SU-DHL-6 (cell line): ENCODE measurements at regions not wholly inside any gene's neighbourhood (a gene's known extent, or its start where the extent isn't known, plus 50 kb on each side); places are given as distances from the start of the nearest gene placed in this dataset.

Source experiments
- H2AFZ ChIP-seq: fragments of 200-600 bp; sonication (generic); 2 replicates; pipeline ENCODE4 v1.6.1; 2014; ENCODE audit warnings: low read depth, mild to moderate bottlenecking, moderate library complexity, mixed read lengths, antibody characterized with exemption, low read length; ENCODE audit not compliant: severe bottlenecking
- H3F3A ChIP-seq: fragments of 200-600 bp; shearing (Covaris generic); 2 replicates; pipeline ENCODE4 v1.6.0; 2016; ENCODE audit warnings: antibody characterized with exemption, mild to moderate bottlenecking; ENCODE audit not compliant: insufficient read depth
- H3K27ac ChIP-seq: fragments of 200-600 bp; sonication (generic); 2 replicates; pipeline ENCODE4 v1.5.1; 2016; ENCODE audit warnings: low read depth, mild to moderate bottlenecking, low read length, moderate library complexity, mixed read lengths
- H3K27me3 ChIP-seq: fragments of 200-600 bp; sonication (generic), shearing (Covaris generic); 2 replicates; pipeline ENCODE4 v1.6.0; 2014; ENCODE audit warnings: mild to moderate bottlenecking, low read length
- H3K36me3 ChIP-seq: fragments of 200-600 bp; sonication (generic); 2 replicates; pipeline ENCODE4 v1.6.1; 2014; ENCODE audit warnings: mild to moderate bottlenecking, low read length, mixed read lengths
- H3K4me2 ChIP-seq: fragments of 300-600, 200-600 bp; shearing (Covaris generic), sonication (generic); 2 replicates; pipeline ENCODE4 v1.6.0; 2014; ENCODE audit warnings: low read length, low read depth, mild to moderate bottlenecking; ENCODE audit not compliant: poor library complexity, severe bottlenecking
- H3K4me3 ChIP-seq: fragments of 200-600 bp; sonication (generic); 2 replicates; pipeline ENCODE4 v1.5.1; 2014; ENCODE audit warnings: antibody characterized with exemption, low read length, mild to moderate bottlenecking, mixed read lengths; ENCODE audit not compliant: insufficient read depth, poor library complexity, severe bottlenecking
- H3K79me2 ChIP-seq: fragments of 200-600 bp; sonication (generic); 2 replicates; pipeline ENCODE4 v1.6.1; 2014; ENCODE audit warnings: mild to moderate bottlenecking, low read length, moderate library complexity; ENCODE audit not compliant: insufficient read depth
- H3K9ac ChIP-seq: fragments of 200-600 bp; sonication (generic); 2 replicates; pipeline ENCODE4 v1.7.0; 2014; ENCODE audit warnings: mild to moderate bottlenecking, low read length
- H3K9me2 ChIP-seq: fragments of 200-600 bp; sonication (generic); replicated peaks from 2 replicates; pipeline ENCODE4 v1.6.1; 2014; ENCODE audit warnings: low read length; ENCODE audit not compliant: insufficient read depth
- H3K9me3 ChIP-seq: fragments of 200-600 bp; sonication (generic); 2 replicates; pipeline ENCODE4 v1.6.1; 2014; ENCODE audit warnings: low read length, mixed read lengths; ENCODE audit not compliant: insufficient read depth
- H4K20me1 ChIP-seq: fragments of 200-600 bp; sonication (generic); 2 replicates; pipeline ENCODE4 v1.6.1; 2014; ENCODE audit warnings: low read depth, mild to moderate bottlenecking, antibody characterized with exemption, low read length, moderate library complexity, mixed read lengths
- CTCF ChIP-seq: fragments of 200-600 bp; sonication (generic); IDR thresholded peaks from one replicate; pipeline ENCODE4 v1.5.1; 2017; ENCODE audit warnings: antibody characterized with exemption, mild to moderate bottlenecking, low read length, moderate library complexity; ENCODE audit not compliant: insufficient read depth, poor library complexity, severe bottlenecking
- EZH2phosphoT487 ChIP-seq: fragments of 200-600 bp; sonication (generic), shearing (Covaris generic); conservative IDR thresholded peaks from 2 replicates; pipeline ENCODE4 v1.6.1; 2018; ENCODE audit warnings: mild to moderate bottlenecking, antibody characterized with exemption, low read length, moderate library complexity, mixed read lengths

GRCh38 chr4:186481998-186482790 is 73.2 kb downstream of the MTNR1A start:
- no peaks in the 10 kb centered on the region for H3K27me3 ChIP-seq
- H3K36me3 ChIP-seq = no peaks in the 10 kb centered on the region
- H2AFZ ChIP-seq = no peak overlapping the region
- H3K27ac ChIP-seq = no peak overlapping the region
- H3K4me2 ChIP-seq = no peak overlapping the region
- TF ChIP-seq EZH2phosphoT487 (no peak), CTCF (no peak)
- no peaks in the 10 kb centered on the region for H4K20me1 ChIP-seq
- no peak overlapping the region for H3K4me3 ChIP-seq
- no peak overlapping the region for H3K9ac ChIP-seq
- H3K79me2 ChIP-seq = no peaks in the 10 kb centered on the region
- no peaks in the 10 kb centered on the region for H3K9me3 ChIP-seq
- no peaks in the 10 kb centered on the region for H3F3A ChIP-seq
- no peaks in the 10 kb centered on the region for H3K9me2 ChIP-seq

- Histone ChIP-seq H3K79me2 (no peaks in the 10 kb centered on the region), H2AFZ (no peak overlapping the region), H3K27me3 (no peaks in the 10 kb centered on the region), H3K4me2 (no peak overlapping the region), H3K9me2 (no peaks in the 10 kb centered on the region), H3K9ac (no peak overlapping the region), H3K36me3 (no peaks in the 10 kb centered on the region), H4K20me1 (no peaks in the 10 kb centered on the region), H3K9me3 (no peaks in the 10 kb centered on the region), H3K27ac (no peak overlapping the region), H3K4me3 (no peak overlapping the region), H3F3A (no peaks in the 10 kb centered on the region)
- TF ChIP-seq EZH2phosphoT487 (no peak), CTCF (no peak)
These were observed 80.2 kb downstream of the MTNR1A start for GRCh38 chr4:186475202-186475601.

- H3K36me3 ChIP-seq = no peaks in the 10 kb centered on the region
- H2AFZ ChIP-seq = no peak overlapping the region
- H3K27ac ChIP-seq = no peak overlapping the region
- no peaks in the 10 kb centered on the region for H3K27me3 ChIP-seq
- no peak overlapping the region for H3K9ac ChIP-seq
- H3K4me2 ChIP-seq = no peak overlapping the region
- H4K20me1 ChIP-seq = no peaks in the 10 kb centered on the region
- H3K9me3 ChIP-seq = no peaks in the 10 kb centered on the region
- H3K9me2 ChIP-seq = no peaks in the 10 kb centered on the region
- no peak overlapping the region for H3K4me3 ChIP-seq
- TF ChIP-seq EZH2phosphoT487 (no peak), CTCF (no peak)
- no peaks in the 10 kb centered on the region for H3K79me2 ChIP-seq
- no peaks in the 10 kb centered on the region for H3F3A ChIP-seq
These were observed 81.4 kb downstream of the MTNR1A start for GRCh38 chr4:186473933-186474332.
